ENCODE measurements at regions not wholly inside any gene's neighbourhood (a gene's known extent, or its start where the extent isn't known, plus 50 kb on each side); places are given as distances from the start of the nearest gene placed in this dataset.

- POLR2A ChIA-PET = no interaction called here
- H3K27me3 ChIP-seq (replicated peaks in 1 of 4; ENCODE audit: control extremely low read depth in 1 of 4, control insufficient read depth in 3 of 4, insufficient read depth in 4 of 4, low read length in 3 of 4) = no peaks in the 10 kb centered on the region
- no peaks in the 10 kb centered on the region for H3K36me3 ChIP-seq (replicated peaks in 1 of 2; ENCODE audit: control extremely low read depth in 1 of 2, control insufficient read depth in 1 of 2, extremely low read depth in 1 of 2, insufficient read depth in 2 of 2, low read length in 1 of 2)
- no peak overlapping the region for H3K4me3 ChIP-seq (ENCODE audit: control extremely low read depth in 1 of 5, extremely low read depth in 1 of 5, insufficient read depth in 1 of 5, low read depth in 2 of 5, low read length in 4 of 5)
- H3K27ac Mint-ChIP-seq = no peak overlapping the region
- ATAC-seq (ENCODE audit: low read depth) (no peak), DNase-seq (no peak)
- H3K27me3 Mint-ChIP-seq = peaks cover 15% of the 10 kb centered on the region
- H3K79me2 ChIP-seq (ENCODE audit: control insufficient read depth, insufficient read depth, low read length) = no peaks in the 10 kb centered on the region
- H3K27ac ChIP-seq (ENCODE audit: low read length in 2 of 2) = no peak overlapping the region
- no peaks in the 10 kb centered on the region for H3K4me1 ChIP-seq (ENCODE audit: control insufficient read depth in 2 of 2, insufficient read depth in 2 of 2, low read length in 2 of 2)
- no peak overlapping the region for H3K9ac ChIP-seq (ENCODE audit: low read length)
- no peaks in the 10 kb centered on the region for H3K4me1 Mint-ChIP-seq
- H3K9me3 Mint-ChIP-seq (ENCODE audit: insufficient read depth) = no peaks in the 10 kb centered on the region
- H4K20me1 ChIP-seq (ENCODE audit: control insufficient read depth, insufficient read depth, low read length, poor library complexity, severe bottlenecking) = no peaks in the 10 kb centered on the region
- H2AFZ ChIP-seq (ENCODE audit: insufficient read depth, low read depth, low read length, poor library complexity, severe bottlenecking) = no peak overlapping the region
- H3K4me3 Mint-ChIP-seq = no peak overlapping the region
- intact Hi-C loops (cut with micrococcal nuclease) = no loop called here
- no peak overlapping the region for H3K4me2 ChIP-seq (replicated peaks; ENCODE audit: low read depth, low read length, poor library complexity, severe bottlenecking)
- TF ChIP-seq, protein P1, sequence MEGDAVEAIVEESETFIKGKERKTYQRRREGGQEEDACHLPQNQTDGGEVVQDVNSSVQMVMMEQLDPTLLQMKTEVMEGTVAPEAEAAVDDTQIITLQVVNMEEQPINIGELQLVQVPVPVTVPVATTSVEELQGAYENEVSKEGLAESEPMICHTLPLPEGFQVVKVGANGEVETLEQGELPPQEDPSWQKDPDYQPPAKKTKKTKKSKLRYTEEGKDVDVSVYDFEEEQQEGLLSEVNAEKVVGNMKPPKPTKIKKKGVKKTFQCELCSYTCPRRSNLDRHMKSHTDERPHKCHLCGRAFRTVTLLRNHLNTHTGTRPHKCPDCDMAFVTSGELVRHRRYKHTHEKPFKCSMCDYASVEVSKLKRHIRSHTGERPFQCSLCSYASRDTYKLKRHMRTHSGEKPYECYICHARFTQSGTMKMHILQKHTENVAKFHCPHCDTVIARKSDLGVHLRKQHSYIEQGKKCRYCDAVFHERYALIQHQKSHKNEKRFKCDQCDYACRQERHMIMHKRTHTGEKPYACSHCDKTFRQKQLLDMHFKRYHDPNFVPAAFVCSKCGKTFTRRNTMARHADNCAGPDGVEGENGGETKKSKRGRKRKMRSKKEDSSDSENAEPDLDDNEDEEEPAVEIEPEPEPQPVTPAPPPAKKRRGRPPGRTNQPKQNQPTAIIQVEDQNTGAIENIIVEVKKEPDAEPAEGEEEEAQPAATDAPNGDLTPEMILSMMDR (IDR thresholded peaks at IDR 0.05) = no peak
- no peak for TF ChIP-seq EZH2 (IDR thresholded peaks at IDR 0.05; ENCODE audit: borderline replicate concordance, insufficient read depth, low read depth, low read length, poor library complexity, severe bottlenecking)
- H3K9me3 ChIP-seq (ENCODE audit: control extremely low read depth in 1 of 3, control insufficient read depth in 2 of 3, insufficient read depth in 1 of 3, low read length in 2 of 3) = no peaks in the 10 kb centered on the region
- CTCF ChIA-PET = interaction anchor here (1.7 kb wide), 1 partner anchor 9 kb away, joined by 4 read pairs; no protein-coding TSS in a partner anchor
Observed at GRCh38 chr14:49313108-49313507, 273.1 kb downstream of the RPS29 start.

DNA sequence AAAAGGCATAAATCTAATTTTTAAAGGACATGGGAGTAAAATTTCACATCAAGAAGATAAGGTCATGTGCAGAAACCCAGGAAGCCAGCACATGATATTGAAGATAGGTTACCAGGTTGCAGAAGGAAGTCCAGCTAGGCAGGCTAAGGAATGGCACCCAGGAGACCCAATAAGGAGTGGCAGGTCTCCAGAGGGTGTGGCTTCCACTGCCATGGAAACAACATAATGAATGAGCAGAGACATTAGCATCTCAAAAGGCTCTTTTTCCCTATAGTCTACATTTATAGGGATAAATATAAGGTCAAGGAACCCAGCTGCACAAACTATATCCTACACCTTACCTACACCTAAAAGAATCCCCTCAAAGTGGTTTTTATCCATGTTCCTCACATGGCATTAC, 275.9 kb downstream of the RPS29 start:
- ATAC-seq (ENCODE audit: low read depth) (no peak), DNase-seq (no peak)
- no peaks in the 10 kb centered on the region for H3K79me2 ChIP-seq (ENCODE audit: control insufficient read depth, insufficient read depth, low read length)
- no peak overlapping the region for H3K4me3 ChIP-seq (ENCODE audit: control extremely low read depth in 1 of 5, extremely low read depth in 1 of 5, insufficient read depth in 1 of 5, low read depth in 2 of 5, low read length in 4 of 5)
- H4K20me1 ChIP-seq (ENCODE audit: control insufficient read depth, insufficient read depth, low read length, poor library complexity, severe bottlenecking) = no peaks in the 10 kb centered on the region
- H3K4me1 ChIP-seq (ENCODE audit: control insufficient read depth in 2 of 2, insufficient read depth in 2 of 2, low read length in 2 of 2) = no peaks in the 10 kb centered on the region
- Mint-ChIP-seq H3K9me3 (ENCODE audit: insufficient read depth) (no peaks in the 10 kb centered on the region), H3K4me1 (peaks cover 1% of the 10 kb centered on the region), H3K27me3 (peaks cover 14% of the 10 kb centered on the region), H3K27ac (no peak overlapping the region), H3K4me3 (no peak overlapping the region)
- ChIA-PET CTCF (no interaction called here), POLR2A (no interaction called here)
- intact Hi-C loops (cut with micrococcal nuclease) = no loop called here
- H3K4me2 ChIP-seq (replicated peaks; ENCODE audit: low read depth, low read length, poor library complexity, severe bottlenecking) = no peak overlapping the region
- TF ChIP-seq EZH2 (IDR thresholded peaks at IDR 0.05; ENCODE audit: borderline replicate concordance, insufficient read depth, low read depth, low read length, poor library complexity, severe bottlenecking) = no peak
- TF ChIP-seq, protein P1 (IDR thresholded peaks at IDR 0.05) = no peak
- no peak overlapping the region for H2AFZ ChIP-seq (ENCODE audit: insufficient read depth, low read depth, low read length, poor library complexity, severe bottlenecking)
- no peak overlapping the region for H3K27ac ChIP-seq (ENCODE audit: low read length in 2 of 2)
- no peaks in the 10 kb centered on the region for H3K27me3 ChIP-seq (replicated peaks in 1 of 4; ENCODE audit: control extremely low read depth in 1 of 4, control insufficient read depth in 3 of 4, insufficient read depth in 4 of 4, low read length in 3 of 4)
- H3K9ac ChIP-seq (ENCODE audit: low read length) = no peak overlapping the region
- no peaks in the 10 kb centered on the region for H3K36me3 ChIP-seq (replicated peaks in 1 of 2; ENCODE audit: control extremely low read depth in 1 of 2, control insufficient read depth in 1 of 2, extremely low read depth in 1 of 2, insufficient read depth in 2 of 2, low read length in 1 of 2)
- H3K9me3 ChIP-seq (ENCODE audit: control extremely low read depth in 1 of 3, control insufficient read depth in 2 of 3, insufficient read depth in 1 of 3, low read length in 2 of 3) = no peaks in the 10 kb centered on the region
